ENCODE measurements at regions not wholly inside any gene's neighbourhood (a gene's known extent, or its start where the extent isn't known, plus 50 kb on each side); places are given as distances from the start of the nearest gene placed in this dataset.

DNA sequence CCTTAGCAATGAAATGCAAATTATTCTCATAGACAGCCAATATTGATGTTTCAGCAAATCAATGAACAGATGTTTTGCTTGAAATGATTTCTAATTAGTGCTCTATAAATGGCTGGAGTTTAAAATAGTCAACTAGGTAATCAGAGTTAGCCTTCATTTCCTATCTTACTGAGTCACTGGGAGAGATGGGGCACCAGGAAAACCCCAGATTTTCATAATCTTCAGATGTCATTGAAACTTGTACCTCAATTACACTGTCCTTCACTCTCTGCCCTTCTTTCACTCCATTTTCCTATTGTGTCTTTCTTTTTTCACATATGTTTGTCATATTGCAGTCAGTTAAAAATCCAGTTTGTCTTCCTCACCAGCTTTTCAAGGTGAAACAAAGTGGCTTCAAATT lies 92.7 kb downstream of the C12orf75 start:
- no peak for ATAC-seq
- Mint-ChIP-seq H3K9me3 (no peaks in the 10 kb centered on the region), H3K27me3 (peaks cover 12% of the 10 kb centered on the region), H3K4me3 (no peak overlapping the region), H3K36me3 (ENCODE audit: low read depth) (no peaks in the 10 kb centered on the region), H3K27ac (peak overlapping the region; percentile 24), H3K4me1 (peaks cover 8% of the 10 kb centered on the region)
- DNase-seq, result no peak

DNA sequence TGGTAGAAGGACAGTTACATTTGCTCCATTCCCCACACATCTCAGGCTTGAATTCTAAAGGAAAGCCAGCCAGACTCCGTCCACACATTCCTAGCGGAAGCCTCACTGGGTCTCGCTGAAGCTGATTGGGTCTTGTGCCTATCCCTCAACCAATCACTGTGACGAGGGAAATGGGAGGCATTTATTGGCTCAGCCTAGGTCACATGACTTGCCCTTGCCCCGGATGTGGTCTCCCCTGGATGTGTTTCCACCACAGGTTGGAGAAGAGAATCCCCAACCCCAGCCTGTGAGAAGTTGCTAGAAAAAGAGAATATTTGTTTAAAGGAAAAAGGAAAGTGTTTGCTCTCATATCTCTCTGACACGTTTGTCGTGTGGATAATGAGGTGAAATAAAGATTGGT lies 93.4 kb downstream of the C12orf75 start:
- no peaks in the 10 kb centered on the region for H3K36me3 Mint-ChIP-seq (ENCODE audit: low read depth)
- ATAC-seq (no peak), DNase-seq (no peak)
- peaks cover 8% of the 10 kb centered on the region for H3K4me1 Mint-ChIP-seq
- peaks cover 16% of the 10 kb centered on the region for H3K27me3 Mint-ChIP-seq
- no peaks in the 10 kb centered on the region for H3K9me3 Mint-ChIP-seq
- H3K27ac Mint-ChIP-seq, result no peak overlapping the region
- no peak overlapping the region for H3K4me3 Mint-ChIP-seq

DNA sequence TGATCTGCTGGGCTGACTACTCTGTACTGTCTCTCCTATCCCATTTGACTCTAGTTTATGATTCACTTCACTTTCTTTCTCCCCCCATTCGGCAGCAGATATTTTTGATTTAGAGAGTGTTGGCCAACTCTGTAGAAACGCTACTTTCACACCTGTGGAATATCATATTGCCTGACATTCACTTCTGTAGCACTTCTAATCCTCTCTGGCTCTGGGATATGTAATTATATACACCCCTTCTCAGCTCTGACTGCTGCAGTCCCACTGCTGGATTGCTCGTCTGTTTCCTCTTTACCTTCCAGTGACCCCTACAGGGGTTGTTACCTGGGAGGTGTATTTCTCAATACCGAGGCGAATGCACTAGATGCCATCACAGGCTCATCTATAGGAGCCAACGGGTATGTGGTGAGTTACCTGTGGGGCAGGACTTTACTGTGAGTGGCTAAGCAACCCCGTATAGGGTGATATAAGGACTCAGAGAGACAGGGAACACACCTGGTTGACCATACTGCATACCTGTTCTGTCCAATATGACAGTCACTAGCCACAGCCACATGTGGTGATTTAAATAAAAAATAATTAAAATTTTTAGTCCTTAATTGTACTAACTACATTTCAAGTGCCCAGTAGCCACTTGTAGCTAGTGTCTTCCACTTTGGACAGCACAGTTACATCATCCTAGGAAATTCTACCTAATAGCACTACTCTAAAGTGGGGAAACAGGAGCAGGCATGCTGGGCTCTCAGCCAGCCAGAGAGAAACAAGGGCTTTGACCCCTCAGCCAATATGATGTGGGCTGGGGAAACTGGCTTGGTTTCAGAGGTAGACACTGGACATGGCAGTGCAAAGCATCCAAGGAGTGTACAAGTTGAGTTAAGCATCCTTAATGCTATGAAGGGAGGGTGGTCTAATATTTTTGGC lies 95.0 kb downstream of the C12orf75 start:
- Mint-ChIP-seq H3K27ac (no peak overlapping the region), H3K9me3 (no peaks in the 10 kb centered on the region), H3K4me1 (peaks cover 8% of the 10 kb centered on the region), H3K36me3 (ENCODE audit: low read depth) (no peaks in the 10 kb centered on the region), H3K4me3 (no peak overlapping the region), H3K27me3 (peaks cover 18% of the 10 kb centered on the region)
- ATAC-seq (no peak), DNase-seq (no peak)

DNA sequence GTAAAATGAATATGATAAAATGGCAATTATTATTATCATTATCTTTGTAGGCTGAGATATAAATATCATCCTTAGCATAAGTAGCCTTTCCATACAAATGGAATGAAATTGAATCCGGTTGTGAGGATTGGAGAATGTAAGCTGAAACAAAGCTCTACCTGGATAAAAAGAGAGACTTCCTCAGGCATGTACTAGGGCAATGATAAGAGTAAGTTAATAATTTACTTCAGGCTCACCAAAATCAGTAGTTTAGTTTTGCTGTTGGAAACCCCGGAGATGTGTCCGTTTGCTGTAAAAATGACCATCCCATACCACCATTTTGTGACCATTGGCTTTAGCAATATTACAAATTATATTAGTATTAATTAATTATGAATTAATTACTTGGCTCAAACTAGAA lies 96.3 kb downstream of the C12orf75 start:
- Mint-ChIP-seq H3K9me3 (no peaks in the 10 kb centered on the region), H3K27me3 (peaks cover 18% of the 10 kb centered on the region), H3K36me3 (ENCODE audit: low read depth) (no peaks in the 10 kb centered on the region), H3K4me1 (peaks cover 8% of the 10 kb centered on the region), H3K4me3 (no peak overlapping the region), H3K27ac (no peak overlapping the region)
- DNase-seq (no peak), ATAC-seq (no peak)

DNA sequence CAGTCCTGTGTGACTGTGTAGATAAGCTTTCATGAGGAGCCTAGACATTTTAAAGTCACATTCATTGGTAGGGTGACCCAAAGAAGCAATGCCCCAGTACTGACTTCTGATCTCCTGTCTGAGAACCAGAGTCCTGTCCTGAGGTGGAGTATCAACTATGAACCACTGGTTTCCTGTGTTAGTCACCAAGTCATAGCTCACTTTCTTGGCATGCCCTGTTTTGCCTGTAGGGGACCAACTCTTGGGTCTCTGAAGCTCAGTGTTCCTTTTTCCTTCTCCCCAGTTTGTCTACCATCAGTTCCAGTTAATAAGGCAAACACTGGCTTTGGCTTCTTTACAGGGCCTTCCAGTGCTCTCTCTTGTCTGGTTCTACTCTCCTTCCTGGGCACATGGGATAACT lies 97.4 kb downstream of the C12orf75 start:
- Mint-ChIP-seq H3K4me3 (no peak overlapping the region), H3K27ac (no peak overlapping the region), H3K4me1 (peaks cover 8% of the 10 kb centered on the region), H3K27me3 (peaks cover 18% of the 10 kb centered on the region), H3K36me3 (ENCODE audit: low read depth) (no peaks in the 10 kb centered on the region), H3K9me3 (no peaks in the 10 kb centered on the region)
- ATAC-seq (peak; percentile 71), DNase-seq (no peak)

DNA sequence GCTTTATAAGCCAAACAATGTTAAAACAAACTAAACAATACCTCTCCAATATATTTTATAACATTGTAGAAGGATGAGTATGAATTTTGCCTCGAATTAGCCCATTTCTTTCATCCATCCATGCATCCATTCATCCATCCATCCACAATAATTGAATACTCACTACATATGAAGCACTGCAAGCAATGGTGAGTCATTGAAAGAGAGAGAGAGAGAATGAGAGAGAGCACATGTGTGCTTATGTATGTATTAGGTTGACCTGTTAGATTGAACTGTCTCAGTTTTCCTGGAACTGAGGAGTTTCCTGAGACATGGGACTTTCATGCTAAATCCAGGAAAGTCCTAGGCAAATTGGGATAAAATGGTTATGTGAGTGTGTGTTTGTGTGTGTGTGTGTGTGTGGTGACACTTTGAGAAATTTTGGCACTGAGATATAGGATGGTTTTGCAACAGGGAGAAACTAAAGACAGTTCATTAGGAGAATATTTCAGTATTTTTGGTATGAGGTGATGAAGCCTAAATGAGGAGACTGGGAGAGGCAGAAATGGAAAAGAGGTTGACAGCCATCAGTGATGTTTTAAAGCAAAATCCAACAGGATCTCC lies 98.4 kb downstream of the C12orf75 start:
- Mint-ChIP-seq H3K36me3 (ENCODE audit: low read depth) (no peaks in the 10 kb centered on the region), H3K4me1 (no peaks in the 10 kb centered on the region), H3K27me3 (peaks cover 24% of the 10 kb centered on the region), H3K4me3 (no peak overlapping the region), H3K9me3 (no peaks in the 10 kb centered on the region), H3K27ac (no peak overlapping the region)
- DNase-seq (no peak), ATAC-seq (no peak)

DNA sequence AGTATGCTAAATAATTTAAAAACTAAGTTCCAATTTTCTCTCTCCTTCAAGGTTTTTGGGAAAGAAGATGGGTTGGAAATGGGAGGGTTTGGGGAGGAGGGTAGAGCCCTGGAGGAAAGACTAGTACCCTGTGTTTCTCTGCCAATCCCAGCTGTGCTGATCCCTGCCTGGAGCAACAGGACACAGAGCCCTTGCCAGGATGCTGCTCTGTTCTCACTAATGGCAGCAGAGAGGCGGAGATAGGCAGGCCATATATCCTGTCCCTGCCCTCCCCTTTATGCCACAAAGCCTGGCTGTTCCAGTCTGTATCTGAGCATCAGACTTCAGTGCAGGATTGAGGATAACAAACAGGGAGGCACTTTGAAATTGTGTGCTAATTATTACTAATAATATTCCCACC lies 99.0 kb downstream of the C12orf75 start:
- ATAC-seq, result no peak
- Mint-ChIP-seq H3K9me3 (no peaks in the 10 kb centered on the region), H3K27ac (no peak overlapping the region), H3K36me3 (ENCODE audit: low read depth) (no peaks in the 10 kb centered on the region), H3K4me3 (no peak overlapping the region), H3K4me1 (no peaks in the 10 kb centered on the region), H3K27me3 (peaks cover 24% of the 10 kb centered on the region)
- DNase-seq, result no peak

DNA sequence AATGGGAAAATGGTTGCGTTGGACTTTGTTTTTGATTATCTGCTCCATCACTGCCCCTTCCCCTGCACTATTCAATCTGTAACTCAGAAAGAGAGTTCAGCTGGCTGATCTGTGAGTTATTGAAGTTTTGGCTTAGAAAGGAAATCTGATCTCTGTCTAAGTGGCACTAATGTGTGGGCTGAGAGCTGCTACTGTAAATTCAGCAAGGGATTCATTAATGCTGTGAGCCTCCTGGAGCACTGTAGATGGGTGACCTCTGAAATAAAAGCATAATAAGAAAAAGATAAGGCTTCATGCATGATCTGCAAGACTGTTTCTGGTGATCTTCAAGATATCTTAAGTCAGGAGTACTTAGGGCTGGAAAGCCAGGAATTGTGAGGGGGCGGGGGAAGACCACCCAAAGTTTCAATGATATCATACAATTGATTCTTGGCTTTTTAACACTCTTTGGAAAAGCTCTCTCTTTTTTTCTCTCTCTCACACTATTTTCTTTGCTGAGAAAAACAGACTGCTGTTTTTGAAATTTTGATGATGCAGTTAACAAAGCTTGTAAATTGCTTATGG lies 101.1 kb downstream of the C12orf75 start:
- H3K4me1 Mint-ChIP-seq, result no peaks in the 10 kb centered on the region
- H3K4me3 Mint-ChIP-seq, result no peak overlapping the region
- DNase-seq (no peak), ATAC-seq (no peak)
- no peak overlapping the region for H3K27ac Mint-ChIP-seq
- H3K36me3 Mint-ChIP-seq (ENCODE audit: low read depth), result no peaks in the 10 kb centered on the region
- H3K9me3 Mint-ChIP-seq, result no peaks in the 10 kb centered on the region
- peaks cover 33% of the 10 kb centered on the region for H3K27me3 Mint-ChIP-seq

DNA sequence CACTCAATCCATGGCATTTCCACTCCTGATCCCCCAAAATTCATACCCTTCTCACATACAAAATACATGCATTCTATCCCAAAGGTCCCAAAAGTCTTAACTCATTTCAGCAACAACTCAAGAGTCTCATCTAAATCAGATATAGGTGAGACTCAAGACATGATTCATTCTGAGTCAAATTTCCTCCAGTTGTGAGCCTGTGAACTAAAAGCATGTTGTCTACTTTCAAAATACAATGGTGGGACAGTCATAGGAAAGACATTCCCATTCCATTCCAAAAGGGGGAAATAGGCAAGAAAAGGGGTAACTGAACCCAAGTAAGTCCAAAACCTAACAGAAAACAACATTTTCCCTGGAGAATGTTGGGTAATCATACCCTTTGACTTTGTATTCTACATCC lies 103.3 kb downstream of the C12orf75 start:
- H3K9me3 Mint-ChIP-seq, result no peaks in the 10 kb centered on the region
- DNase-seq (no peak), ATAC-seq (no peak)
- H3K36me3 Mint-ChIP-seq (ENCODE audit: low read depth), result no peaks in the 10 kb centered on the region
- no peaks in the 10 kb centered on the region for H3K4me1 Mint-ChIP-seq
- H3K27me3 Mint-ChIP-seq, result peaks cover 24% of the 10 kb centered on the region
- no peak overlapping the region for H3K4me3 Mint-ChIP-seq
- H3K27ac Mint-ChIP-seq, result no peak overlapping the region

DNA sequence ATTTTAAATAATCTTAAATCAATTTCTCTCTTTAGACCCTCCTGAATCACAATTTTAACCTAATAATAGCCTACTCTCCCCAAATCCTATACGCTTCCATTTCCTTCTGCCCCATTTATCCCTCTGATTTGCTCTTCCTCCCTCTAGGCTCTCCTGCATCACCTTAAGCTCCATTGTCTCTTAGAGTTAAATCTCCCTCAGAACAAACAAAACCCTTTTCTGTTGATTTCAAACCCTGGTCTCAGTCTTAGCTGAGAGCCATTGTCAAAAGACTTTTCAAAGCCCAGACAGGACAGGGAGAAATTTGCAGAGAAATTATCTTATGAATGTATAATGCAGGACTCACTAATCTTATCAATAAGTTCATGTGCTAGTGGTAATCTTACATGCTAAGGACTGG lies 106.1 kb downstream of the C12orf75 start:
- Mint-ChIP-seq H3K27ac (no peak overlapping the region), H3K36me3 (ENCODE audit: low read depth) (no peaks in the 10 kb centered on the region), H3K4me3 (no peak overlapping the region), H3K27me3 (peaks cover 26% of the 10 kb centered on the region), H3K4me1 (no peaks in the 10 kb centered on the region), H3K9me3 (no peaks in the 10 kb centered on the region)
- no peak for DNase-seq
- no peak for ATAC-seq

DNA sequence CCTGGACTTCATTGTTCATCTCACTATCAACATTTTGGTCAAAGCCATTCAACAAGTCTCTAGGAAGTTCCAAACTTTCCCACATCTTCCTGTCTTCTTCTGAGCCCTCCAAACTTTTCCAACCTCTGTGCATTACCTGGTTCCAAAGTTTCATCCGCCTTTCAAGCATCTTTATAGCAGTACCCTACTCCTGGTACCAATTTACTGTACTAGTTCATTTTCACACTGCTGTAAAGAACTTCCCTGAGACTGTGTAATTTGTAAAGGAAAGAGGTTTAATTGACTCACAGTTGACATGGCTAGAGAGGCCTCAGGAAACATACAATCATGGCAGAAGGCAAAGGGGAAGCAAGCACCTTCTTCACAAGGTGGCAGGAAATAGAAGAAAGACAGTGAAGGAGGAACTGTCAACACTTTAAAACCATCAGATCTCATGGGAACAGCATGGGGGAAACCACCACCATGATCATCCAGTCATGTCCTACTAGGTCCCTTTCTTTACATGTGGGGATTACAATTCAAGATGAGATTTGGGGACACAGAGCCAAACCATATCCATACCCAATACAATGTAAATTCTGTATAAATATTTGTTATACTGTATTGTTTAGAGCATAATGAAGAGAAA lies 109.7 kb downstream of the C12orf75 start:
- Mint-ChIP-seq H3K4me1 (no peaks in the 10 kb centered on the region), H3K9me3 (no peaks in the 10 kb centered on the region), H3K27me3 (peaks cover 36% of the 10 kb centered on the region), H3K4me3 (no peak overlapping the region), H3K27ac (no peak overlapping the region), H3K36me3 (ENCODE audit: low read depth) (no peaks in the 10 kb centered on the region)
- DNase-seq, result no peak
- ATAC-seq, result no peak

DNA sequence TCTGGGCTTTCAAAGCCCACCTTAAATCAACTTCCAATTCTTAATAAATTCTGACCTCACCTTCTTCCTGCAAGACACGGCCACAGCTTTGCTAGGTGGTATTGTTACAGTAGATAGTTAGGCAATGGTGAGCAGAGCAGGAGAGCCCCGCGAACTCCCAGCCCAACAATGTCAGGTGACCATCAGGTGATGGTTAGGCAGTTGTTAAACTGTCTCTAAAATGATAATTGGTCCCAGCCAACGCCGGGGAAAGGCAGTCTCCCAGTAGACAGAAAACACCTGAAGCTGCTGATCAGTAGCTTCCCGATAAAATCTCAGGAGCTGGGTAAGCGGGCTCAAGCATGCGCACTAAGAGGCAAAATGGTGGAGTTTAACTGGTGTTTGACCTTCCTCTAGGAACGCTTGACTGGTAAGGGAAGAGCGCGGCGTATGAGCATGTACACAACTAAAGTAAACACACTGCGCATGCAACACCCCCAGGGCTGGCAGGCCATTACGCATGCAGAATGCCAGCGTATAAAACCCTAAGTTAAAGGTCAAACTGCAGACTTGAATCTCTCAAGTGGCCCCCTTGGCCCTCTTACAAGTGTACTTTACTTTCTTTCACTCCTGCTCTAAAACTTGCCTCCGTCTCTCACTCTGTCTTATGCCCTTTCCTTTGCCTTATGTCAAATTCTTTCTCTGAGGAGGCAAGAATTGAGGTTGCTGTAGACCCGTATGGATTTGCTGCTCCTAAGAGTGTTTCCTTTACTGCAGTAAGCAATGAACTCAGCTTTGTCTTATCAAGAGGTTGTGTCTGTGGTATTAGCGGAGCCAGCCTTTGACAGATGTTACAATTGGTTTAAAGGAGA lies 113.5 kb downstream of the C12orf75 start:
- Mint-ChIP-seq H3K9me3 (no peaks in the 10 kb centered on the region), H3K4me1 (no peaks in the 10 kb centered on the region), H3K36me3 (ENCODE audit: low read depth) (no peaks in the 10 kb centered on the region), H3K4me3 (no peak overlapping the region), H3K27me3 (peaks cover 25% of the 10 kb centered on the region), H3K27ac (no peak overlapping the region)
- DNase-seq (no peak), ATAC-seq (no peak)

DNA sequence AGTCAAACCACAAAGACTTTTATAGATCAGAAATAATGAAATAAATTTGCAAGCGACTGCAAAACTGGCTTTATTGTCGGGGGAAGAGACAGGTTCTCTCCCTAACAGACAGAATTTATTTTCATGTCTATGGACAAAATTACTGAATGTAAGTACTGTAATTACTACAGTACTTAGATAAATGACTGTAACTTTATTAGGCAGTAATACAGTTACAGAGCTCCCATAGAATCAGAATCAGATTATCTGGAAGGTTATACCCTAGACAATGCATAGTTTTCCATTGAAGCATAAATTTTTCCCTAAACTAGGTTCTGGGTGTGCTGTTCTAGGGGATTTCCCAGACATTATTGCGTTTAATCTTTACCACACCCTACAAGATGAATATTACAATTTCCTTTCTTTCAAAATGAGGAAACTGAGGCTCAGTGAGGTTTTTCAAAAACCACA lies 114.2 kb downstream of the C12orf75 start:
- no peak for DNase-seq
- ATAC-seq, result no peak

DNA sequence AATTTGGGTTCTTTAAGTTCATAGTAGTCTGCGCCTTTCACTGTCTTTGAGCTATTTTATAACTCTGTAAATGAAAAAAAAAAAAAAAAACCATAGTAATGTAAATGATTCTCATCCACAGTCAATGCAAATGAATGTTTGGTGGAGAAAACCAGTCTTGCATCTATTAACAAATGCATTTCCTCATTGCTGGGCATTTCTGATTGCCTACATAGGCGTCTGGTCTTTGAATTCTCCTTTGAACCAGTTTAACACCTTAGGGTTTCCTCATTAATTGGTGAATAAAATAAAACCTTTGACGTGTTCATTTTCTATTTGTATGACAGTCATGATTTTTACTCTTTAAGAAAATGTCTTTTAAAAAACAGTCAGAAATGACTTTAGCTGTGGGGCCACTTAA lies 114.8 kb downstream of the C12orf75 start:
- H3K36me3 Mint-ChIP-seq (ENCODE audit: low read depth), result no peaks in the 10 kb centered on the region
- no peak overlapping the region for H3K27ac Mint-ChIP-seq
- peaks cover 22% of the 10 kb centered on the region for H3K27me3 Mint-ChIP-seq
- H3K4me3 Mint-ChIP-seq, result no peak overlapping the region
- DNase-seq (no peak), ATAC-seq (no peak)
- H3K9me3 Mint-ChIP-seq, result no peaks in the 10 kb centered on the region
- no peaks in the 10 kb centered on the region for H3K4me1 Mint-ChIP-seq

More for the DNA sequence above, 114.2 kb downstream of the C12orf75 start:
- Mint-ChIP-seq H3K4me3 (no peak overlapping the region), H3K36me3 (ENCODE audit: low read depth) (no peaks in the 10 kb centered on the region), H3K27me3 (peaks cover 25% of the 10 kb centered on the region), H3K27ac (no peak overlapping the region), H3K4me1 (no peaks in the 10 kb centered on the region), H3K9me3 (no peaks in the 10 kb centered on the region)
